Fibroblast of skin of right quadriceps (primary cell): ENCODE measurements at regions not wholly inside any gene's neighbourhood (a gene's known extent, or its start where the extent isn't known, plus 50 kb on each side); places are given as distances from the start of the nearest gene placed in this dataset.

ENCODE experiments used
- DNase-seq: peaks from one replicate; pipeline ENCODE4 v3.0.0-alpha.2; 2013

- no peak for DNase-seq
These were observed 193.5 kb upstream of the CAMK1G start for GRCh38 chr1:209389975-209390374.

- no peak for DNase-seq
These were observed 192.8 kb upstream of the CAMK1G start for GRCh38 chr1:209390764-209391163.

- DNase-seq = no peak
These were observed 191.7 kb upstream of the CAMK1G start for GRCh38 chr1:209391792-209392191.

GRCh38 chr1:209395169-209395568, 188.3 kb upstream of the CAMK1G start:
- DNase-seq = no peak

GRCh38 chr1:209397371-209397770, 186.1 kb upstream of the CAMK1G start:
- DNase-seq = no peak

- DNase-seq = no peak
These were observed 185.6 kb upstream of the CAMK1G start for GRCh38 chr1:209397910-209398309.

- DNase-seq = peak; percentile 94
These were observed 185.1 kb upstream of the CAMK1G start for GRCh38 chr1:209398313-209398991.

GRCh38 chr1:209399800-209400199, 183.7 kb upstream of the CAMK1G start:
- DNase-seq = no peak

GRCh38 chr1:209400351-209401220, 182.9 kb upstream of the CAMK1G start:
- DNase-seq = peak; percentile 34

GRCh38 chr1:209402697-209403096, 180.8 kb upstream of the CAMK1G start:
- DNase-seq = peak; percentile 23

GRCh38 chr1:209403921-209404320, 179.6 kb upstream of the CAMK1G start:
- DNase-seq = no peak

- DNase-seq = peak; percentile 24
These were observed 178.9 kb upstream of the CAMK1G start for GRCh38 chr1:209404577-209404976.

GRCh38 chr1:209405183-209405814, 178.2 kb upstream of the CAMK1G start:
- peak; percentile 89 for DNase-seq

- peak; percentile 92 for DNase-seq
These were observed 177.3 kb upstream of the CAMK1G start for GRCh38 chr1:209406168-209406567.

GRCh38 chr1:209406595-209406994, 176.9 kb upstream of the CAMK1G start:
- peak; percentile 82 for DNase-seq

GRCh38 chr1:209409780-209410179, 173.7 kb upstream of the CAMK1G start:
- peak; percentile 96 for DNase-seq

- DNase-seq = peak; percentile 57
These were observed 172.0 kb upstream of the CAMK1G start for GRCh38 chr1:209411491-209411929.

- DNase-seq = peak; percentile 50
These were observed 171.5 kb upstream of the CAMK1G start for GRCh38 chr1:209412036-209412435.

GRCh38 chr1:209412566-209412965, 170.9 kb upstream of the CAMK1G start:
- DNase-seq = no peak

GRCh38 chr1:209413062-209413461, 170.5 kb upstream of the CAMK1G start:
- no peak for DNase-seq

GRCh38 chr1:209414803-209415329, 168.6 kb upstream of the CAMK1G start:
- no peak for DNase-seq

- DNase-seq = peak; percentile 59
These were observed 167.5 kb upstream of the CAMK1G start for GRCh38 chr1:209416039-209416438.

GRCh38 chr1:209416716-209417115, 166.8 kb upstream of the CAMK1G start:
- no peak for DNase-seq
